Duodenal mucosa (tissue), 2 donors: ENCODE measurements at regions not wholly inside any gene's neighbourhood (a gene's known extent, or its start where the extent isn't known, plus 50 kb on each side); places are given as distances from the start of the nearest gene placed in this dataset.
"Not testable (repeated sequence)": the region's sequence is repeated elsewhere in the genome, so short reads cannot be mapped to it uniquely, and the experiment has no call there.

Experiments used
- H3K27ac ChIP-seq: one replicate; pipeline ENCODE4 v1.7.0; 2013; ENCODE audit warnings: low read depth, low read length
- H3K27me3 ChIP-seq, 2 donors: one replicate each; pipeline ENCODE4 v1.7.0; 2013; ENCODE audit warnings: low read length in 2 of 2, control low read depth in 1 of 2; ENCODE audit not compliant: insufficient read depth in 2 of 2, control insufficient read depth in 1 of 2
- H3K36me3 ChIP-seq, 2 donors: one replicate each; pipeline ENCODE4 v1.7.0; 2013; ENCODE audit warnings: low read length in 2 of 2, control low read depth in 1 of 2; ENCODE audit not compliant: insufficient read depth in 2 of 2, control insufficient read depth in 1 of 2
- H3K4me1 ChIP-seq, 2 donors: one replicate each; pipeline ENCODE4 v1.7.0; 2013; ENCODE audit warnings: low read length in 2 of 2, control low read depth in 1 of 2; ENCODE audit not compliant: insufficient read depth in 2 of 2, control insufficient read depth in 1 of 2
- H3K4me3 ChIP-seq, 2 donors: one replicate each; pipeline ENCODE4 v1.7.0; 2013; ENCODE audit warnings: low read length in 2 of 2, low read depth in 1 of 2
- H3K9ac ChIP-seq, 2 donors: one replicate each; pipeline ENCODE4 v1.7.0; 2013; ENCODE audit warnings: low read length in 2 of 2, low read depth in 1 of 2
- H3K9me3 ChIP-seq, 2 donors: one replicate each; pipeline ENCODE4 v1.7.0; 2013; ENCODE audit warnings: low read length in 2 of 2, control low read depth in 1 of 2; ENCODE audit not compliant: control insufficient read depth in 1 of 2

GRCh38 chr11:115981104-115981481 is 476.9 kb upstream of the CADM1 start:
- Histone ChIP-seq H3K27ac (no peak overlapping the region), H3K36me3 (no peaks in the 10 kb centered on the region), H3K27me3 (peaks cover 4% of the 10 kb centered on the region in 2 donors), H3K4me3 (no peak overlapping the region), H3K9me3 (no peaks in the 10 kb centered on the region), H3K9ac (no peak overlapping the region), H3K4me1 (no peaks in the 10 kb centered on the region)

- Histone ChIP-seq H3K27ac (no peak overlapping the region), H3K4me3 (no peak overlapping the region), H3K9me3 (no peaks in the 10 kb centered on the region), H3K27me3 (peaks cover 4% of the 10 kb centered on the region in 2 donors), H3K9ac (no peak overlapping the region), H3K36me3 (no peaks in the 10 kb centered on the region), H3K4me1 (no peaks in the 10 kb centered on the region)
These were observed 476.3 kb upstream of the CADM1 start for GRCh38 chr11:115980337-115981103.

- Histone ChIP-seq H3K36me3 (no peaks in the 10 kb centered on the region), H3K27ac (no peak overlapping the region), H3K4me3 (no peak overlapping the region), H3K27me3 (peaks cover 7% of the 10 kb centered on the region in 2 donors), H3K9me3 (no peaks in the 10 kb centered on the region), H3K4me1 (no peaks in the 10 kb centered on the region), H3K9ac (no peak overlapping the region)
These were observed 470.5 kb upstream of the CADM1 start for GRCh38 chr11:115974703-115975102.

- not testable (repeated sequence) for H3K4me3 ChIP-seq, H3K27ac ChIP-seq, H3K27me3 ChIP-seq, H3K4me1 ChIP-seq, H3K9ac ChIP-seq, H3K9me3 ChIP-seq, H3K36me3 ChIP-seq
These were observed 463.0 kb upstream of the CADM1 start for GRCh38 chr11:115967203-115967602.

GRCh38 chr11:115965767-115966504 is 461.7 kb upstream of the CADM1 start:
- Histone ChIP-seq H3K9ac (no peak overlapping the region), H3K27me3 (peaks cover 0 to 3% of the 10 kb centered on the region in 2 donors), H3K27ac (no peak overlapping the region), H3K9me3 (no peaks in the 10 kb centered on the region), H3K36me3 (no peaks in the 10 kb centered on the region), H3K4me3 (no peak overlapping the region), H3K4me1 (no peaks in the 10 kb centered on the region)

- no peaks in the 10 kb centered on the region for H3K9me3 ChIP-seq
- no peaks in the 10 kb centered on the region for H3K4me1 ChIP-seq
- H3K4me3 ChIP-seq: no peak overlapping the region
- no peaks in the 10 kb centered on the region for H3K36me3 ChIP-seq
- H3K9ac ChIP-seq: no peak overlapping the region
- peaks cover 0 to 5% of the 10 kb centered on the region in 2 donors for H3K27me3 ChIP-seq
- H3K27ac ChIP-seq: no peak overlapping the region
These were observed 459.9 kb upstream of the CADM1 start for GRCh38 chr11:115964091-115964490.

- Histone ChIP-seq H3K27me3 (peaks cover 0 to 6% of the 10 kb centered on the region in 2 donors), H3K9ac (no peak overlapping the region), H3K27ac (no peak overlapping the region), H3K36me3 (no peaks in the 10 kb centered on the region), H3K9me3 (no peaks in the 10 kb centered on the region), H3K4me3 (no peak overlapping the region), H3K4me1 (no peaks in the 10 kb centered on the region)
These were observed 458.9 kb upstream of the CADM1 start for GRCh38 chr11:115963156-115963555.

GRCh38 chr11:115961159-115962003 is 457.2 kb upstream of the CADM1 start:
- H3K27me3 ChIP-seq: peaks cover 0 to 6% of the 10 kb centered on the region in 2 donors
- no peaks in the 10 kb centered on the region for H3K36me3 ChIP-seq
- H3K4me1 ChIP-seq: no peaks in the 10 kb centered on the region
- H3K9me3 ChIP-seq: no peaks in the 10 kb centered on the region
- no peak overlapping the region for H3K4me3 ChIP-seq
- no peak overlapping the region for H3K27ac ChIP-seq
- no peak overlapping the region for H3K9ac ChIP-seq

GRCh38 chr11:115959081-115959486 is 454.9 kb upstream of the CADM1 start:
- Histone ChIP-seq H3K4me3 (no peak overlapping the region), H3K9me3 (no peaks in the 10 kb centered on the region), H3K36me3 (no peaks in the 10 kb centered on the region), H3K27me3 (peaks cover 0 to 6% of the 10 kb centered on the region in 2 donors), H3K9ac (no peak overlapping the region), H3K27ac (no peak overlapping the region), H3K4me1 (no peaks in the 10 kb centered on the region)
